Stimulated activated CD8-positive, alpha-beta memory T cell treated with anti-CD3 and anti-CD28 coated beads, Interleukin-15, amount 100 ng/mL, for 4 hours (primary cell): ENCODE measurements at regions not wholly inside any gene's neighbourhood (a gene's known extent, or its start where the extent isn't known, plus 50 kb on each side); places are given as distances from the start of the nearest gene placed in this dataset.
"Not testable (repeated sequence)": the region's sequence is repeated elsewhere in the genome, so short reads cannot be mapped to it uniquely, and the experiment has no call there.

Experiments used
- DNase-seq, 2 donors: peaks; one replicate each; pipeline ENCODE4 v3.0.0-alpha.2; 2020; ENCODE audit warnings: low read depth in 2 of 2

DNA sequence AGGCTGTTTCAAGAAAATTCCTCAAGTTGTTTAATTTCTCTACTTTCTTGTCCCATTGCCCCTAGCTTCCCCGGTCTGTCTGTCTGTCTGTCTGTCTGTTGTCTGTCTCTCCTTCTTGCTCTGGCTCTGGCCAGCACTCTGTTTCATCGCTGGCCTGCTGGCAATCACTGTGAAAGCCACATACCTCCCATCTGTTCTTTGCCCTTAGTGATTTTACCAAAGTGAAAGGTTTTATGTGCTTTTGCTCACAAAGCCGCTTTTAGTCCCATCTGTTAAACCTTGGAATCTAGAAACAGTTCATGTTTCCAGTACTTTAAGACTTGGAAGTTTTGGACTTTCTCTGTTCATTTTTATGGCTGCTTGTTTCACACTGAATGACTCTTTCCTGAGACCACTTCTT, 87.8 kb upstream of the EXOC2 start:
- no peak for DNase-seq

DNA sequence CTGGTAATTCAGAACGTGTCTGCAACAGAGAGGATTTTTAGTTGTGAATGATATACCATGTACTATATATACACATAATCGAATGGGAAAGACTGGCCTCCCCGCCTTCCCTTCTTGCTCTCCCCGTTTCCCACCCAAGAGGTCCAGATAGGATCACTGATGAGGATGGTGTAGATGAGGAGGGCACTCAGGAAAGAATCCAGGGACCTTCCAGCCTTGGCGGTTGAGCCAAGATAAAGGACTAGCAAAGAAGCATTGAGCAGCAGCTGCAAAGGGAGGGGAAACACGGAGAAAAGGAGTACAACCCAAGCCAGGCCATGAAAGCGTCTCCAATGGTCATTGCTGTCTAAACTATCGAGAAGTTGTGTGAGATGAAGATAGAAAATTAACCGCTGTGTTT, 84.0 kb upstream of the EXOC2 start:
- DNase-seq = no peak

DNA sequence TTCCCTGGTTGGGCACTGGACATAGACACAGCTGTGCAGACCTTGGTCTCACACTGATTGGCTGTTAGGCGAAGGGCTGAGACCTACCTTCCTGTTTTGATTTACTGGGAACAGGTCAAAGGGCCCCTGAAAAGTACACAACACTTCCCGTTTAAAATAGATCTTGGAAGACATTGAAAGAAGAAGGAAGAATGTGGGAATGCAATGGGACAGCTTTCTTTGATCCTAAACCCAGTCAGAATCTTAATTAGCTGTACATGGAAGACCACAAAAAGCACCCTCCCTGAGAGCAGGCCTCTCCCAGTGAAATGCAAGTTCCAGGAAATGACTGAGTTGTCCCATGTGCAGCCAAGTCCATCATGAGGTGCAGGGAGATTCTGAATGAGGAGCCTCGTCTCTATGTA, 83.6 kb upstream of the EXOC2 start:
- no peak for DNase-seq

DNA sequence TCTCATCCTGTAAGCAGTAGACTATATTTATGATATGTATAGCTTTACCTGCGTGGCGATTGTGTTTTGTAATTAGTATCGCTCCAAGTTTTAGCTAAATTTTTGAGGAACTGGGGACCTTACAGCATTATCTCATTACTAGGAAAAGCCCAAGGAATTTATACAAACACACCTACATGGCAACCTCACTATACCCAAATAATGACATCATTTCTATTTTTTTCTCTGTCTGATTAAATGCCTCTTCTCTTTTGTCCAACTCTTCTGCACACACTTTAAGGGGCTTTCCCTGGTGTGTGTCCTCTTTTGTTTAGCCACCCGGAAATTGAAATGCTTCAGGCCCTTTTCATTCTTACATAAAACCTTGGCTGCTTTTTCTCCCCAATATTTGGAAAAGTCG, 82.9 kb upstream of the EXOC2 start:
- no peak for DNase-seq

DNA sequence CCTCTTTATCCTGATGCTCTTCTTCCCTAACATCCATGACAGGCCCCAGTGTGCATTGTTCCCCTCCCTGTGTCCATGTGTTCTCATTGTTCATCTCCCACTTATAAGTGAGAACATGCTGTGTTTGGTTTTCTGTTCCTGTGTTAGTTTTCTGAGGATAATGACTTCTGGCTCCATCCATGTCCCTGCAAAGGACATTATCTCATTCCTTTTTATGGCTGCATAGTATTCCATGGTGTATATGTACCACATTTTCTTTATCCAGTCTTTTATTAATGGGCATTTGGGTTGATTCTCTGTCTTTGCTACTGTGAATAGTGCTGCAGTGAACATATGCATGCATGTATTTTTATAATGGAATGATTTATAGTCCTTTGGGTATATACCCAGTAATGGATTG, 78.7 kb upstream of the EXOC2 start:
- not testable (repeated sequence) for DNase-seq

DNA sequence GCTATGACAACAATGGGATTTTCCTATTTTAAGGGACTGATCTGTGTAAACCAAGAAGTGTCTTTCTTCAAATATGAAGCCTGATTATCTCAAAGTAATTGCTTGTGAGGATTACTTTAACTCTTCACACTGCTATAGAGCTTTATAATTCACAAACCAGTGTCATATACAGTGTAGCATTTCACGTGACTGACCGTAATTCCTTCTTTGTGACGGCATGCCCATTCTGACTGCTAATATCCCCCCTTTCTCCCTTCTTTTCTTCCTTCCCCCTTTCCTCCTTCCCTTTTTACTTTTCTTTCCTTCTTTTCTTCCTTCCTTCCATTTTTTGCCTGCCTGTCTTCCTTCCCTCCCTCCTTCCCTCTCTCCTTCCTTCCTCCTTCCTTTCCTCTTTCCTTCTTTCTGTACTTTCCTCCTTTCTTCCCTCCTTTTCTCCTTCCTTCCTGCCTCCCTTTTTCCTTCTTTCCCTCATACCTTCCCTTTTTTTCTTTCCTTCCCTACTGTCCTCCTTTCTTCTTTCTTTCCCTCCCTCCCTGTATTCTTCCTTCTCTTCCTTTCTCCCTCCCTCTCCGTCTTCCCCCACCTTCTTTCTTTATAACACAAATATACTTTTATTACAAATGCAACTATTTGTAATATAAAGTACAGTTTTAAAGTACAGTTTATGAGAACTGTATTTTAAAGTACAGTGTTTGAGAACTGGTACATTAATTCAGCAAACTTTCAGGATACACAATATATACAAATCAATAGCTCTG, 75.0 kb upstream of the EXOC2 start:
- no peak for DNase-seq

DNA sequence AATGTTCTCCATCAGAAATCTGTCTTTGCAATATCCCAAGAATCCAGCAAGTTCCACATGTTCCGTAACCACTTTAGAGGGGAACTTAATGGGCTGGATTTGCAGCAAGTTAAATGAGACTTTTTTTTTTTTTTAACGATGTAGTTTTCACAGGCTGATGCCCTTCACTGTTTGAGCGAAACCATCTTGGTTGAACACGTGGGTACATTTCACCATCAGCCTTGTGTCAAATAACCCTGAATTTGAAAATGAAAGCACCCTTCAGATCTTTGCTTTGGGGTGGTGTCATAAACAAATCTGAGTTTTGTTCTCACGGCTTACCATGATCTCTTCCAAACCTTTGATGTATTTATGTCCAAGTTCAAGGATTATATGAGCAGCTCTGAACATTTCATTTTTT, 73.7 kb upstream of the EXOC2 start:
- DNase-seq = no peak

DNA sequence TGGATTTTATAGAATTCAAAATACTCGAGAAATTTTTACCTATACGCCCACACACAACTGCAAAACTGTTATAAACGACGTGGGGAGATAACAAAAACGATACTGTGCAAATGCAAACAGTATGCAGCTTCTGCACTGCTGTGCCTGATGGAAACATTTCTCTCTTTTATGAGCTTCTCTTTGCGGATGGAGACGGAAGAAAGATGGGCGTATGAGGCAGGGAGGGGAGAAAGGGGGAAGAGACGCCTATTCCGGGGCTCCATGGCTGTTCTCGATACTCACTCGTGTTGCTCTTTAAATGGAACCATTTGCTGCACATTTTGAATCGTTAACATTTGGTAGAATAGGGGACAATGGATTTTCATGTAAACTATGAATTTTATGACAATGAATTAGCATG, 69.1 kb upstream of the EXOC2 start:
- no peak for DNase-seq

DNA sequence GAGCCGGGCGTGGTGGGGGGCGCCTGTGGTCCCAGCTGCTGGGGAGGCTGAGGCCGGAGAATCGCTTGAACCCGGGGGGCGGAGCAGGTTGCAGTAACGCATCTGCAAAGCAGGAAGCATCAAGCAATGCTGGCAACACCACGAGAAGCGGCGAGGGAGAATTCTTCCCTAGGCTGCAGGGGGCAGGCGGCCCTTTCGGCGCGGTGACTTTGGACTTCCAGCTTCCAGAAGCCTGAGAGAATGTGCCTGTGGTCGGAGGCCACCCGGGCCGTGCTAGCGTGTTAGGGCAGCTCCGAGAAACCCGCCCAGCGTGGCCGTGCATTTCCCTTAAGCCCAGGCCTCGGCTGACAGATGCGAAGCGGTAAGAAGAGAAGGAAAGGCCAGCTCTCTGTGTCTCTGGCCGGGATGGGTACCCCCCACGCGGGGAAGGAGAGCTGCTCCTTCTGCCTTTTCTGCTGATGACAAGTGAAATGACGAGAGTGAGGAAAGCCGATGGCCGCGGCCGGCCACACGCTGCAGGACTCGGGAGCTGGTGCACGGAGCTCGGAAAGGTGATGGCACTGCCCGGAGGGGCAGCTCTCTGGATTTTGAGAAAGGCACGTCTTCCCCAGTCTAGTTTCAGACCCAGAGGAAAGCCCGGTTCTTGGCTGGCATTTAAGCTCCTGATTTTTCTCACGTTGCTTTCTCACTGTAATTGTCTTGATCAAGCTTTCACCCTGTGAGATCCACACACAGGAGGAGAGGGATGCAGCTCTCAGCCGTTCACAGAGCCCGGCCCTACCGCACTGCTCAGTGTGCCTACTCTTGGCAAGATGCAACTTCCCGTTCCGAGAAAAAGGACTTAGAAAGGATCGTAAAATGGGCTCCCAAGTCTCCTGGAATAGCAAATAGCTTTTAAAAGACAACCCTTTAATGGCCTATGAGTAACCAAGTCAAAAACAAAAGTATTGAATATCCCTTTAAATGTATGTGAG, 68.3 kb upstream of the EXOC2 start:
- no peak for DNase-seq

DNA sequence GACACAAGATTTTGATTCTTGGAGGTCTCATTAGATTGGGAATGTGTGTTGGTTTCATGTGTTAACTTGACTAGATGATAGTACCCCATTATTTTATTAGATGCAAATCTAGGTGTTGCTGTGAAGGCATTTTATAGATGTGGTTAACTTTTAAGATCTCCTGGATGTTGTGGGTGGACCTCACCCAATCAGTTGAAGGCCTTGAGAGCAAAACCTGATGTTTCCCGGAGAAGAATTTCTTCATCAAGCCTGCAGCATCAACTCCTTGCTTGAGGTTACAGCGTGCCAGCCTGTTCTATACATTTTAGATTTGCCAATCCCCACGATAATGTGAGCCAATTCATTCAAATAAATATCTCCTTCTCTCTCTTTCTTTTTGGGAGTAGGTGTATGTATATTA, 66.8 kb upstream of the EXOC2 start:
- DNase-seq = no peak

DNA sequence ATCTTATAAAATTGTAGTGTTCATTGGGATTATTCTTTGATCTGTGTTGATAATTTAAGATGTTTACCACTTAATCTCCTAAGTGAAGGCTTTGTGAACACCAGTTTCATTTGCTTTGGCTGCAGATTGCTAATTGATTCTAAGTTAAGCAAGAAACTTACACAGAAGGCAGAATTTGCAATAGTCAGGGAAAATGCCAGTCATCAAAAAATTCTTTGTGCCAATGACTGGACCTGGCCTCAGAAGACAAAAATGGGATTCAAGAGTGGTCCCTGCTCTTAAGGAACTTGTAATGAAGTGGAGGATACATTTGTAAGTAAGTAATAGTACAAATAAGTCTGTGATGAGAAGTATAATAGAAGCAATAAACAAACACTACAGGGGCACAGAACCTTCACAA, 63.3 kb upstream of the EXOC2 start:
- no peak for DNase-seq

DNA sequence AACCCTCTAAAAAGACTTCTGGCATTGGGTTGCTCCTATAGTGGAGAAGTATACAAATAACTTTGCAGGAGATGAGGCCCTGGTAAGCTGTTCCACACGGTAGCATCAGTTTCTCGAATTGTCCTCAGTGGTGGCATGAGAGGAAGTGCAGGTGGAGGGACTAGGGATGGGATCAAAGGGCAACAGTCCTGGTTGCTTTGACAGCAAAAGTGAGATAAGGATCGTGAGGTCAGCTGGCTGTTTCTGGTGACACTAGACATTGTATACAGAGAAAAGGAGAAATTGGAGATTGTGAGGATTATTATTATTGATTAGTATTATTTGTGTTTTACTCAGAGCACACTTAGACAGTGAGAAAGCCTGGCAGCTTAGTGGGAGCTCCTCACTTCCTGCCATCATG, 61.3 kb upstream of the EXOC2 start:
- DNase-seq = no peak

DNA sequence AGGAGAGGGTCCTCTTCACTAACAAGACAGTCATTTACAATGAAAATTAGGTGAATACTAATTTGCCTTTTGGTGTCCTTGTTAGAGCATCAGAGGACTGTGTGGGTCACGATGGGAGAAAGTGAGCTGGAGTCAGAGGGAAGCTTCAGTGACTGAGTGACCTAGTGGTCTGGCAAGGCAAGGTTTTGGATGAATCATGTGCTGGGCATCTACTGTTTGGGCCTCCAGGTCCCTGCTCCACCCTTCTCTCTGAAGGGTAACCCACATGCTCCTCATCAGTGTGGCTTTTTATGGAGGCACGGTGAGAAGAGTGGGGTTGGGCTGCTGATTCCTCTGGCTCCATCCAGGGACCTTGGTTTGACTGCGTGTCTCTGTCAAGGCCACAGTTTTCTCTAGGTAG, 60.5 kb upstream of the EXOC2 start:
- DNase-seq = no peak

DNA sequence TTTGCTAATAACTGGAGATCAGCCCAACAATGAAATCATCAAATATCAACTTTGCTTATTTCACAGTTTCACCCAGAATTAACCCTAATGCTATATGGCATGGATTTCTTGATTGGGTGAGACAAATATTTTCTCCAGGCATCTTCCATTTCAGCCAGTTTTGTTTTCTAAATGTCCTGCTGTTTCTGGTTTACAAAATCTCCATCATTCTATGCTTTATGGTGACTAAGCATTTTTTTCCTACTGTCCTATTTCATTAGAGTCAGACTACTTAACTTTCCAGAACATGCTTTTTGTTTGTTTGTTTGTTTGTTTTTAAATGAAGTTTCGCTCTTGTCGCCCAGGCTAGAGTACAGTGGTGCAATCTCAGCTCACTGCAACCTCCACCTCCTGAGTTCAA, 59.5 kb upstream of the EXOC2 start:
- DNase-seq = no peak

DNA sequence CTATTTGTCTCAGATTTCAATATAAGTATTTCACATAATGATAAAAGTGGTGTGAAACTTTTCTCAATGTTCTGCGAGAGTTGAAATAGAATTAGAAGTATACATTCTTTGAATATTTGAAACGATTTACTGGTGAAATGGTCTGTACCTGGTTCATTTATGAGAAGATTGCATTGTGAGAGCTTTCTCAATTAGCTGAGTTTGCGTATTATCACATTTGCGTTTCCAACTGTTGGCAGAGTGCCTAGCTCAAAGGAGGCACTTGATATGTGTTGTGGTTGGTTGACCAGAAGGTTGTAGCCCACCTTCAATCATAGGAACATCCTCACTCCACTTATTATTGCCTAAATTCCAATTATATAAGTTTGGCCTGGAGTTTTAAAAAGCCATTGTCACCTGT, 58.8 kb upstream of the EXOC2 start:
- no peak for DNase-seq

DNA sequence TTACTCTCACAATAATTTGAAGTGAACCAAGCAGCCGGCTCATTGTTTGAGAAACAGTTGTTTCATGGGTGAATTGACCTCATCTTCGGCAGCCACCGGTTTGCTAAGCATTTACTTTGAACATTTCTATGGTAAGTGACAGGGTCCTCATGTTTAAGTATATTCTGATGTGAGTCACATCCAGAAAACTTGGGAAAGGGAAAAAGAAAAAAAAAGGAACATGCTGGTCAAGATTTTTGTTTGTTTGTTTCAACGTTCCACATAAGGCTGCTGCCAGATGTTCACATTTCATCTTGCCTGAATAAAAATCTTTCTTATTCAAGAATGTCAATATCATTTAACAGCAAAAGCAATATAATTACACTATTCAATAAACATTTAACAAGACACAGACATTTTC, 55.0 kb upstream of the EXOC2 start:
- DNase-seq = no peak

DNA sequence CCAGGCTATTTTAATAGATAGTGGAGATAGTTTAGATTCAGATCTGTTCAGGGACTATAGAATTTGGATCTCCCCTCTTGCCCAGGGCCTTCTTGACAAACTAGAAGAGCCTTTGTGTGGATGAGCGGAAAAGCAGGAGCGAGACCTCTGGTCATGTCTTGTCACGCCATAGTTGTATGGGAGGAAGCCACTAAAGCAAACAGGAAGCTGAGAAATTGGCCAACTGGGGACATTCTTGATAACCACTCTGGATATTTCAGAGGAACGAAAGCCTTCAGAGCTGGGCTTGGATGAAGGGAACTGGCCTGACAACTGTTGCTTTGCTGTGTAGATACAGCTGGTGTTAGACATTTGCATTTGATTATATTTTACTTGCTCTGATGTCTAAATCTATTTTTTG, 54.1 kb upstream of the EXOC2 start:
- no peak for DNase-seq

DNA sequence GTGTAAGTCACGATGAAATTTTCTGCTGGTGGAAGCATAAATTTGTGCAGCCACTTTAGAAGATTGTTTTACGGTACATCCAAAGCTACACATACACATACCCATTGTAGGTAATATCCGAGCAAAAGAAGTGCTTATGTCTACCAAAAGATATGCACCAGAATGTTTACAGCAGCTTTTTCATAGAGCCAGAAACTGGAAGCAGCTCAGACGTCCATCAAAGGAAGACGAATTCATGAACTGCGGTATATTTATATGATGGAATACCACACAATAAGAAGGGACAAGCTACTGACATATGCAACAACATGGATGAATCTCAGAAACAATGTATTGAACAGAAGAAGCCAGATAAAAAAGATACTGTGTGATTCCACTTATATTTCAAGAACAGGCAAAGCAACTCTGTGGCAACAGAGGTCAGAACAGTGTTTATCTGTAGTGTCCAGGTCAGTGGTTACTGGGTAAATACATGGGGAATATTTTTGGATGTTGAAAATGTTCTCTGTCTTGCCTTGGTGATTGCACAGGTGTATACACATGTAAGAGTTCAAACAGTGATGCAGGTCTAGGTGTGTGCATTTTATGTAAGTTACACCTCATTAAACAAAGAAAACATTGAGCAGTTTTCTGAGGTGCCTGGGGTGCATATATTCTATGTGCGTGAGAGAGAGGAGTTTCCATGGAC, 51.9 kb upstream of the EXOC2 start:
- no peak for DNase-seq

DNA sequence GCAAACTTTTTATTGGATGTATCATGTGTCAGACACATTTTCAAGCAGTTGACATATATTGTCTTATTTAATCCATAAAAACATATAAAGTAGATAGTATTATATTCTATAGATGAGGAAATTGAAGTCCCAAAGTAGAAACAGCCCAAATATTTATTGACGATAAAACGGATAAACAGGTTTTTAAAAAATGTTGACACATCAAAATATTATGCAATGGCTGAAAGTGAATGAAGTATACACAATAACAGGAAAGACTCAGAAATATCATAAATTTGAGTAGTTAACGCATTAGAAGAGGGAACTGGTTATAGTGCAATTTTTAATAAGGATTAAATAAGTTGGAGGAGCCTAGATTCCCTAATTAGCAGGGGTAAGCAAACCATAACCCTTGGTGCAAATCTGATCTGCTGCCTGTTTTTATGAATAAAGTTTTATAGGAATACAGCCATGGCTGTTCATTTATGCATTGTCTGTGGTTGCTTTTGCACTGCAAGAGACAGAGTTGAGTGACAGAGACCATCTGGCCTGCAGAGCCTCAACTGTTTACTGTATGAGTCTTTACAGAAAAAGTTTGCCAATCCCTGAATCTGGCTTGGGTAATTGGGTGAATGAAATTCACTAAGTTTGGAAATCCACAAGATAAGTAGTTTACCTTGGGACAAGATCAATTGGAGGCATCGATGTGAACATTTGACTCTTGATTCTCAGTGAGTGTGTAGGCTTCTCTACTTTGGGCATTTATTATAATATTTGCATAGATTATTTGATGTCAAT, 50.6 kb upstream of the EXOC2 start:
- DNase-seq = no peak
